HL-60 (cell line): ENCODE measurements at regions not wholly inside any gene's neighbourhood (a gene's known extent, or its start where the extent isn't known, plus 50 kb on each side); places are given as distances from the start of the nearest gene placed in this dataset.

ENCODE experiments used
- CTCF ChIP-seq: IDR thresholded peaks from one replicate; pipeline ENCODE4 v1.5.1; 2011; ENCODE audit warnings: low read length, control low read depth, inconsistent platforms; ENCODE audit not compliant: insufficient read depth
- REST ChIP-seq: IDR thresholded peaks from 2 replicates; pipeline ENCODE4 v1.6.1; 2012; ENCODE audit warnings: low read depth; ENCODE audit not compliant: insufficient replicate concordance

- TF ChIP-seq REST (no peak), CTCF (no peak)
Measured at GRCh38 chr5:124884114-124884513, 137.7 kb upstream of the ZNF608 start.
